Stimulated activated CD4-positive, alpha-beta T cell treated with anti-CD3 and anti-CD28 coated beads, Interleukin-15, amount 100 ng/mL, for 24 hours (primary cell): ENCODE measurements at regions not wholly inside any gene's neighbourhood (a gene's known extent, or its start where the extent isn't known, plus 50 kb on each side); places are given as distances from the start of the nearest gene placed in this dataset.
"Not testable (repeated sequence)": the region's sequence is repeated elsewhere in the genome, so short reads cannot be mapped to it uniquely, and the experiment has no call there.

Experiments
- DNase-seq: peaks from one replicate; pipeline ENCODE4 v3.0.0-alpha.2; 2020

GRCh38 chr10:6713716-6714115, 133.6 kb upstream of the PRKCQ start:
- DNase-seq: no peak

- DNase-seq: no peak
Measured at GRCh38 chr10:6713120-6713519, 133.0 kb upstream of the PRKCQ start.

GRCh38 chr10:6711881-6712280, 131.8 kb upstream of the PRKCQ start:
- no peak for DNase-seq

GRCh38 chr10:6711408-6711841, 131.3 kb upstream of the PRKCQ start:
- DNase-seq: no peak

GRCh38 chr10:6707352-6707751, 127.3 kb upstream of the PRKCQ start:
- DNase-seq: no peak

- DNase-seq: no peak
Measured at GRCh38 chr10:6706725-6707124, 126.6 kb upstream of the PRKCQ start.

- DNase-seq: no peak
Measured at GRCh38 chr10:6704896-6705295, 124.8 kb upstream of the PRKCQ start.

- DNase-seq: not testable (repeated sequence)
Measured at GRCh38 chr10:6702833-6703232, 122.8 kb upstream of the PRKCQ start.

- no peak for DNase-seq
Measured at GRCh38 chr10:6702030-6702429, 122.0 kb upstream of the PRKCQ start.

GRCh38 chr10:6701289-6701688, 121.2 kb upstream of the PRKCQ start:
- no peak for DNase-seq

GRCh38 chr10:6700066-6700465, 120.0 kb upstream of the PRKCQ start:
- no peak for DNase-seq

- no peak for DNase-seq
Measured at GRCh38 chr10:6699336-6699735, 119.3 kb upstream of the PRKCQ start.

- no peak for DNase-seq
Measured at GRCh38 chr10:6695519-6695918, 115.4 kb upstream of the PRKCQ start.

- peak; percentile 9 for DNase-seq
Measured at GRCh38 chr10:6694447-6695140, 114.5 kb upstream of the PRKCQ start.

GRCh38 chr10:6692856-6693255, 112.8 kb upstream of the PRKCQ start:
- no peak for DNase-seq

GRCh38 chr10:6692103-6692502, 112.0 kb upstream of the PRKCQ start:
- DNase-seq: no peak

- no peak for DNase-seq
Measured at GRCh38 chr10:6689036-6689435, 109.0 kb upstream of the PRKCQ start.

GRCh38 chr10:6680735-6681134, 100.7 kb upstream of the PRKCQ start:
- no peak for DNase-seq

- DNase-seq: no peak
Measured at GRCh38 chr10:6678956-6679355, 98.9 kb upstream of the PRKCQ start.

GRCh38 chr10:6678211-6678803, 98.2 kb upstream of the PRKCQ start:
- peak; percentile 73 for DNase-seq

GRCh38 chr10:6677129-6677528, 97.1 kb upstream of the PRKCQ start:
- DNase-seq: not testable (repeated sequence)

GRCh38 chr10:6674291-6674690, 94.2 kb upstream of the PRKCQ start:
- DNase-seq: no peak

GRCh38 chr10:6671976-6672375, 91.9 kb upstream of the PRKCQ start:
- no peak for DNase-seq

GRCh38 chr10:6669269-6669859, 89.3 kb upstream of the PRKCQ start:
- DNase-seq: no peak
